Posterior cingulate gyrus (tissue), 11 donors: ENCODE measurements at regions not wholly inside any gene's neighbourhood (a gene's known extent, or its start where the extent isn't known, plus 50 kb on each side); places are given as distances from the start of the nearest gene placed in this dataset.

Source experiments
- DNase-seq, 10 donors: peaks; one replicate each; pipeline versions ENCODE4 v3.0.0 to v3.0.0-alpha.2; 2020 to 2021; ENCODE audit warnings: mixed read lengths in 3 of 10
- intact Hi-C: fragments of 100-400 bp; cut with DNase I; formaldehyde crosslinking; loops from one replicate; pipeline ENCODE4 v1.15.1; 2023

GRCh38 chr9:117551171-117551570, 136.3 kb upstream of the ASTN2 start:
- intact Hi-C loops, result no loop called here
- no peak for DNase-seq

- intact Hi-C loops, result no loop called here
- DNase-seq, result no peak
Observed at GRCh38 chr9:117549444-117549843, 134.6 kb upstream of the ASTN2 start.

GRCh38 chr9:117548556-117548955, 133.7 kb upstream of the ASTN2 start:
- intact Hi-C loops, result no loop called here
- no peak for DNase-seq

- no peak for DNase-seq
- intact Hi-C loops, result no loop called here
Observed at GRCh38 chr9:117547904-117548303, 133.0 kb upstream of the ASTN2 start.

GRCh38 chr9:117546894-117547678, 132.2 kb upstream of the ASTN2 start:
- peak in 3 of 10 donors; percentile 9 to 71 (median 68) for DNase-seq
- intact Hi-C loops, result no loop called here

GRCh38 chr9:117545846-117546245, 131.0 kb upstream of the ASTN2 start:
- intact Hi-C loops, result no loop called here
- DNase-seq, result no peak

GRCh38 chr9:117543089-117543488, 128.2 kb upstream of the ASTN2 start:
- intact Hi-C loops, result no loop called here

GRCh38 chr9:117542021-117542420, 127.2 kb upstream of the ASTN2 start:
- no peak for DNase-seq
- intact Hi-C loops, result no loop called here

More at GRCh38 chr9:117543089-117543488, 128.2 kb upstream of the ASTN2 start:
- no peak for DNase-seq

GRCh38 chr9:117541181-117541580, 126.3 kb upstream of the ASTN2 start:
- no peak for DNase-seq
- intact Hi-C loops, result no loop called here

- intact Hi-C loops, result no loop called here
Observed at GRCh38 chr9:117535973-117536372, 121.1 kb upstream of the ASTN2 start.

GRCh38 chr9:117535434-117535833, 120.6 kb upstream of the ASTN2 start:
- peak in 1 of 10 donors; percentile 4 for DNase-seq
- intact Hi-C loops, result no loop called here

More at GRCh38 chr9:117535973-117536372, 121.1 kb upstream of the ASTN2 start:
- DNase-seq, result no peak

GRCh38 chr9:117528225-117528624, 113.4 kb upstream of the ASTN2 start:
- no peak for DNase-seq
- intact Hi-C loops, result no loop called here

- intact Hi-C loops, result no loop called here
- no peak for DNase-seq
Observed at GRCh38 chr9:117526674-117527073, 111.8 kb upstream of the ASTN2 start.

- no peak for DNase-seq
- intact Hi-C loops, result no loop called here
Observed at GRCh38 chr9:117523531-117524153, 108.8 kb upstream of the ASTN2 start.

- intact Hi-C loops, result no loop called here
- peak in 4 of 10 donors; percentile 10 to 80 (median 56) for DNase-seq
Observed at GRCh38 chr9:117521293-117521692, 106.4 kb upstream of the ASTN2 start.

GRCh38 chr9:117516676-117517632, 102.1 kb upstream of the ASTN2 start:
- intact Hi-C loops, result no loop called here
- no peak for DNase-seq

- no peak for DNase-seq
- intact Hi-C loops, result no loop called here
Observed at GRCh38 chr9:117511852-117512481, 97.1 kb upstream of the ASTN2 start.

- no peak for DNase-seq
- intact Hi-C loops, result no loop called here
Observed at GRCh38 chr9:117496307-117496706, 81.5 kb upstream of the ASTN2 start.

- no peak for DNase-seq
Observed at GRCh38 chr9:117494401-117495090, 79.7 kb upstream of the ASTN2 start.

GRCh38 chr9:117492476-117492875, 77.6 kb upstream of the ASTN2 start:
- intact Hi-C loops, result no loop called here

More at GRCh38 chr9:117494401-117495090, 79.7 kb upstream of the ASTN2 start:
- intact Hi-C loops, result no loop called here

More at GRCh38 chr9:117492476-117492875, 77.6 kb upstream of the ASTN2 start:
- DNase-seq, result no peak
